ENCODE measurements at regions not wholly inside any gene's neighbourhood (a gene's known extent, or its start where the extent isn't known, plus 50 kb on each side); places are given as distances from the start of the nearest gene placed in this dataset.

DNA sequence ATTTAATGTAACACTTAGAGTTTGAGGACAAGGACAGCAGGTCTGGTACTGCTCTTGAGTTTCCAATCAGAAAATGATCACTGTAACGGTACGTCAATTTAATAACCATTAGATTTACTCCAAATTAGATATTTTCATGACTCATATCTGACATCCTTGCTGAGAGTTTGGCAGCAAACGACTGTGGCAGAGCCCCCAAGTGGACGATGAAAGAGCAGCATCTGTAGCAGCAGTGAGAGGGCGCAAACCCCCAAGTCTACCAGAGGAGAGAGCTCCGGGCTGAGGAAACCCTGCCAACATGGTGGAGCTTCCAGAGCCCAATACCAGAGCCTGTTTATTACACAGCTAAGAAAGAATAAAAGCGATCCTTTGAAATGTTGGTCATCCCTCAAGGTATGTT lies 73.2 kb upstream of the EPB41L4A start (continued):
- TF ChIP-seq, protein P1, sequence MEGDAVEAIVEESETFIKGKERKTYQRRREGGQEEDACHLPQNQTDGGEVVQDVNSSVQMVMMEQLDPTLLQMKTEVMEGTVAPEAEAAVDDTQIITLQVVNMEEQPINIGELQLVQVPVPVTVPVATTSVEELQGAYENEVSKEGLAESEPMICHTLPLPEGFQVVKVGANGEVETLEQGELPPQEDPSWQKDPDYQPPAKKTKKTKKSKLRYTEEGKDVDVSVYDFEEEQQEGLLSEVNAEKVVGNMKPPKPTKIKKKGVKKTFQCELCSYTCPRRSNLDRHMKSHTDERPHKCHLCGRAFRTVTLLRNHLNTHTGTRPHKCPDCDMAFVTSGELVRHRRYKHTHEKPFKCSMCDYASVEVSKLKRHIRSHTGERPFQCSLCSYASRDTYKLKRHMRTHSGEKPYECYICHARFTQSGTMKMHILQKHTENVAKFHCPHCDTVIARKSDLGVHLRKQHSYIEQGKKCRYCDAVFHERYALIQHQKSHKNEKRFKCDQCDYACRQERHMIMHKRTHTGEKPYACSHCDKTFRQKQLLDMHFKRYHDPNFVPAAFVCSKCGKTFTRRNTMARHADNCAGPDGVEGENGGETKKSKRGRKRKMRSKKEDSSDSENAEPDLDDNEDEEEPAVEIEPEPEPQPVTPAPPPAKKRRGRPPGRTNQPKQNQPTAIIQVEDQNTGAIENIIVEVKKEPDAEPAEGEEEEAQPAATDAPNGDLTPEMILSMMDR (IDR thresholded peaks at IDR 0.05 in 2 of 3, conservative IDR thresholded peaks at IDR 0.05 in 1 of 3; ENCODE audit: insufficient read depth in 2 of 3, low read depth in 1 of 3, low read length in 3 of 3), result peak; percentile 80 to 97 (median 86)
- TF ChIP-seq HSF4 (CRISPR knock-in tag; IDR thresholded peaks at IDR 0.05; ENCODE audit: borderline replicate concordance) (no peak), FOSL1 (tag; conservative IDR thresholded peaks at IDR 0.05) (peak; percentile 37), JUND (IDR thresholded peaks at IDR 0.05; ENCODE audit: borderline replicate concordance, low read depth, low read length) (peak; percentile 43; the same call in 1 of the 2 replicates), JUND (tag; IDR thresholded peaks at IDR 0.05; ENCODE audit: borderline replicate concordance, low read depth, low read length) (no peak; the same call in 2 of the 3 replicates), SP1 (CRISPR knock-in tag; IDR thresholded peaks at IDR 0.05) (no peak)
- TF ChIP-seq, protein P2, sequence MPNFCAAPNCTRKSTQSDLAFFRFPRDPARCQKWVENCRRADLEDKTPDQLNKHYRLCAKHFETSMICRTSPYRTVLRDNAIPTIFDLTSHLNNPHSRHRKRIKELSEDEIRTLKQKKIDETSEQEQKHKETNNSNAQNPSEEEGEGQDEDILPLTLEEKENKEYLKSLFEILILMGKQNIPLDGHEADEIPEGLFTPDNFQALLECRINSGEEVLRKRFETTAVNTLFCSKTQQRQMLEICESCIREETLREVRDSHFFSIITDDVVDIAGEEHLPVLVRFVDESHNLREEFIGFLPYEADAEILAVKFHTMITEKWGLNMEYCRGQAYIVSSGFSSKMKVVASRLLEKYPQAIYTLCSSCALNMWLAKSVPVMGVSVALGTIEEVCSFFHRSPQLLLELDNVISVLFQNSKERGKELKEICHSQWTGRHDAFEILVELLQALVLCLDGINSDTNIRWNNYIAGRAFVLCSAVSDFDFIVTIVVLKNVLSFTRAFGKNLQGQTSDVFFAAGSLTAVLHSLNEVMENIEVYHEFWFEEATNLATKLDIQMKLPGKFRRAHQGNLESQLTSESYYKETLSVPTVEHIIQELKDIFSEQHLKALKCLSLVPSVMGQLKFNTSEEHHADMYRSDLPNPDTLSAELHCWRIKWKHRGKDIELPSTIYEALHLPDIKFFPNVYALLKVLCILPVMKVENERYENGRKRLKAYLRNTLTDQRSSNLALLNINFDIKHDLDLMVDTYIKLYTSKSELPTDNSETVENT (CRISPR knock-in tag; IDR thresholded peaks at IDR 0.05), result no peak
- TF ChIP-seq, protein P3, sequence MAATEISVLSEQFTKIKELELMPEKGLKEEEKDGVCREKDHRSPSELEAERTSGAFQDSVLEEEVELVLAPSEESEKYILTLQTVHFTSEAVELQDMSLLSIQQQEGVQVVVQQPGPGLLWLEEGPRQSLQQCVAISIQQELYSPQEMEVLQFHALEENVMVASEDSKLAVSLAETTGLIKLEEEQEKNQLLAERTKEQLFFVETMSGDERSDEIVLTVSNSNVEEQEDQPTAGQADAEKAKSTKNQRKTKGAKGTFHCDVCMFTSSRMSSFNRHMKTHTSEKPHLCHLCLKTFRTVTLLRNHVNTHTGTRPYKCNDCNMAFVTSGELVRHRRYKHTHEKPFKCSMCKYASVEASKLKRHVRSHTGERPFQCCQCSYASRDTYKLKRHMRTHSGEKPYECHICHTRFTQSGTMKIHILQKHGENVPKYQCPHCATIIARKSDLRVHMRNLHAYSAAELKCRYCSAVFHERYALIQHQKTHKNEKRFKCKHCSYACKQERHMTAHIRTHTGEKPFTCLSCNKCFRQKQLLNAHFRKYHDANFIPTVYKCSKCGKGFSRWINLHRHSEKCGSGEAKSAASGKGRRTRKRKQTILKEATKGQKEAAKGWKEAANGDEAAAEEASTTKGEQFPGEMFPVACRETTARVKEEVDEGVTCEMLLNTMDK (IDR thresholded peaks at IDR 0.05; ENCODE audit: borderline replicate concordance, insufficient read depth, low read depth, low read length, poor library complexity, severe bottlenecking), result peak; percentile 8
